ENCODE measurements at regions not wholly inside any gene's neighbourhood (a gene's known extent, or its start where the extent isn't known, plus 50 kb on each side); places are given as distances from the start of the nearest gene placed in this dataset.

DNA sequence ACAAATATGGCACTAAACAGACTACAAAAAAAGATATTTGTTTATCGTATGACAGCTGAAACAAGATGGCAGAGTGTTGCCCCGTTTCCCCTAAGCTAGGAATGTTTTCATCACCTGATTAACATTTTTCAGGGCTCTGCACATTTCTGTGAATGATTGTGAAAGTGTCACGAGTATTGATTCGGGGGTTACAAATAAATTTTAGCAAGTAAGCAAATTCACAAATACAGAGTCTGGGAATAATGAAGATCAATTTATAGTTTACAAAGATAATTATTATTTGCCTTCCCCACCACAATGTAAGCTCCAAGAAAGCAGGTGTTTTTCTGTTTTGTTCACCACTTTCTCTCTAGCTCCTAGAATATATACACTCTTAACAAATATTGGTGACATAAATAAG lies 361.2 kb upstream of the ERCC4 start:
- TF ChIP-seq, protein P1, sequence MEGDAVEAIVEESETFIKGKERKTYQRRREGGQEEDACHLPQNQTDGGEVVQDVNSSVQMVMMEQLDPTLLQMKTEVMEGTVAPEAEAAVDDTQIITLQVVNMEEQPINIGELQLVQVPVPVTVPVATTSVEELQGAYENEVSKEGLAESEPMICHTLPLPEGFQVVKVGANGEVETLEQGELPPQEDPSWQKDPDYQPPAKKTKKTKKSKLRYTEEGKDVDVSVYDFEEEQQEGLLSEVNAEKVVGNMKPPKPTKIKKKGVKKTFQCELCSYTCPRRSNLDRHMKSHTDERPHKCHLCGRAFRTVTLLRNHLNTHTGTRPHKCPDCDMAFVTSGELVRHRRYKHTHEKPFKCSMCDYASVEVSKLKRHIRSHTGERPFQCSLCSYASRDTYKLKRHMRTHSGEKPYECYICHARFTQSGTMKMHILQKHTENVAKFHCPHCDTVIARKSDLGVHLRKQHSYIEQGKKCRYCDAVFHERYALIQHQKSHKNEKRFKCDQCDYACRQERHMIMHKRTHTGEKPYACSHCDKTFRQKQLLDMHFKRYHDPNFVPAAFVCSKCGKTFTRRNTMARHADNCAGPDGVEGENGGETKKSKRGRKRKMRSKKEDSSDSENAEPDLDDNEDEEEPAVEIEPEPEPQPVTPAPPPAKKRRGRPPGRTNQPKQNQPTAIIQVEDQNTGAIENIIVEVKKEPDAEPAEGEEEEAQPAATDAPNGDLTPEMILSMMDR (conservative IDR thresholded peaks at IDR 0.05; ENCODE audit: low read depth, low read length): no peak
- DNase-seq (ENCODE audit: low read depth): no peak
- H3K4me3 ChIP-seq (ENCODE audit: low read depth, low read length): no peak overlapping the region

GRCh38 chr16:13559624-13560023 lies 360.3 kb upstream of the ERCC4 start:
- DNase-seq (ENCODE audit: low read depth): no peak
- TF ChIP-seq, protein P1 (conservative IDR thresholded peaks at IDR 0.05; ENCODE audit: low read depth, low read length): no peak
- H3K4me3 ChIP-seq (ENCODE audit: low read depth, low read length): no peak overlapping the region

- TF ChIP-seq, protein P1 (conservative IDR thresholded peaks at IDR 0.05; ENCODE audit: low read depth, low read length): no peak
- no peak overlapping the region for H3K4me3 ChIP-seq (ENCODE audit: low read depth, low read length)
- DNase-seq (ENCODE audit: low read depth): no peak
Observed at GRCh38 chr16:13560151-13560550, 359.8 kb upstream of the ERCC4 start.

DNA sequence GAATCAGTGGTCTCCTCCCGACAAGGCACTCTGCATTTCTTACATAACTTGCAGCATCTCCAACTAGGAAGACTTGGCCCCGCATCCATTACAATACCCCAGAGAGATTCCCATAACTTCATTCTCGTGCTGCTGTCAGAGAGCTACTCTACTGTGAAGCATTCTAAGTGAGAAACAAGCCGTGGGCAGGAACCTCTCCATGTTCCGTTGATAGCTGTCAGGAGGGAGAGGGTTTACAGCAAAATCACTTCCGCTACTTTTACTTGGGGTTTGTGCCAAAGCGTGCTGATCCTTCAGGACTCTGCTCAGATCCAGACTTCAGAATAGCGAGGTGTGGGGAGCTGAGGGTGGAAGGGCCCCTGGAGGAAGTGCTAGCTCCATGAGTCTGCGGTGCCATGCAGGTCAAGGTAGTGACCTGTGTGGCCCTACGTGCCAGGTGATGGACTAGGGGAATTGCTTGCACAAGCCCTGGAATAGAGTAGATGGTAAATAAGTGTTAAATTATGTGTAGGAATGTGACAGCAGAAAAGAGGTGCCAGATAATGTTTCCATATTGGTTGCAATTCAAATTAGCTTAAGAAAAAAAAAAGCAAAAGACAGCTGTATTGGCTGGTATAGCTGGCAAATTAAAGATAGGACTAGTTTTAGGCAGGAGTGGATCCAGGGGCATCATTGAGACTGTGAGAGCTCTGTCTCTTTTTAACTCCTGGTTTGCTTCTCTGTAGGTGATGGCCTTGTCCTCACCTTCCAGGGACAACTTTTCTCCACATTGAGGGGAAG lies 358.5 kb upstream of the ERCC4 start:
- TF ChIP-seq, protein P1 (conservative IDR thresholded peaks at IDR 0.05; ENCODE audit: low read depth, low read length): no peak
- no peak for DNase-seq (ENCODE audit: low read depth)
- no peak overlapping the region for H3K4me3 ChIP-seq (ENCODE audit: low read depth, low read length)

GRCh38 chr16:13568803-13569202 lies 351.2 kb upstream of the ERCC4 start:
- TF ChIP-seq, protein P1 (conservative IDR thresholded peaks at IDR 0.05; ENCODE audit: low read depth, low read length): no peak
- DNase-seq (ENCODE audit: low read depth): no peak
- no peak overlapping the region for H3K4me3 ChIP-seq (ENCODE audit: low read depth, low read length)

DNA sequence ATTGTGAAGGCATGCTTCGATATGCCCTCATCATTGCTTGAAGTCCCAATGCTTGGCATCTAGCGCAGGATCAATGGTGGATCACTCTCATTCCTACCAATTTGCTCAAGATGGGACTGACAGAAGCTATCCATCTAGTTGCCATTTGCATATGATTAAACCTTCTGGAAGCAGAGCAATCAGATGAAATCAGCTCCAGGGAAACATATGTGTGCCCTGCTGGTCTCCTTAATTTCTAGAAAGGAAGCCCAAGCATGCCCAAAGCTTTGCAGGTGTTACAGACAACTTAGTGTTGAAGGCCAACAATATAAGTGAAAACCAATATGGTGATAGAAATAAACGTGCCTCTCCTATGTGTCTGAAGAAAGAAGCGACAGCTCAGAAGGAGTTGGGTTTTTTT lies 350.0 kb upstream of the ERCC4 start:
- TF ChIP-seq, protein P1 (conservative IDR thresholded peaks at IDR 0.05; ENCODE audit: low read depth, low read length): no peak
- no peak overlapping the region for H3K4me3 ChIP-seq (ENCODE audit: low read depth, low read length)
- no peak for DNase-seq (ENCODE audit: low read depth)

DNA sequence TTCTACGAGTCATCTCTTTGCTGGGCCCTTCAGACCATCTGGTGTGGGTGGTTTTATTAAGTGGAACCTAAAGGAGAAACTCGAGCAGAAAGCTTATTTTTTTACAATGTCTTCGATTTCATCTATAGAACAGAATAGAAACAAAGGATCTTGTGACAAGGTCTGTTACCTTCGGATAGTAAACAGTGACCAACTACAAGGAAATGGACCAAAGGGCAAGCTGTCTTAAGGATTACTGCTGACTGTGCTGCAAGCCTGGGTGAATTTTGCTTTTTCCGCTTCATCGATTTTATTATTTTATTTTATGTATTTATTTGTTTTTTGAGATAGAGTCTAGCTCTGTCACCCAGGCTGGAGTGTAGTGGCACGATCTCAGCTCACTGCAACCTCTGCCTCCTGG lies 348.9 kb upstream of the ERCC4 start:
- no peak overlapping the region for H3K4me3 ChIP-seq (ENCODE audit: low read depth, low read length)
- TF ChIP-seq, protein P1 (conservative IDR thresholded peaks at IDR 0.05; ENCODE audit: low read depth, low read length): no peak
- DNase-seq (ENCODE audit: low read depth): no peak

All from choroid plexus epithelial cell (primary cell).